Spleen (tissue), 11 donors: ENCODE measurements at regions not wholly inside any gene's neighbourhood (a gene's known extent, or its start where the extent isn't known, plus 50 kb on each side); places are given as distances from the start of the nearest gene placed in this dataset.

ENCODE experiments used
- DNase-seq: peaks from one replicate; pipeline ENCODE4 v3.0.0-alpha.2; 2020
- H3K27ac ChIP-seq, 8 donors: fragments of 200-600 bp; sonication (generic) in 7 of 8; 1 replicate in 4 of 8; 2 replicates in 4 of 8; pipeline versions ENCODE4 v1.5.0 to v1.8.0; 2016 to 2021; ENCODE audit warnings: inconsistent platforms in 4 of 8, mild to moderate bottlenecking in 4 of 8, moderate library complexity in 1 of 8
- H3K27me3 ChIP-seq, 7 donors: fragments of 200-600 bp; sonication (generic) in 6 of 7; replicated peaks in 1 of 7; 1 replicate in 4 of 7; 2 replicates in 3 of 7; pipeline versions ENCODE4 v1.5.0 to v1.8.0; 2016 to 2021; ENCODE audit warnings: inconsistent platforms in 3 of 7, mild to moderate bottlenecking in 1 of 7
- H3K36me3 ChIP-seq, 6 donors: fragments of 200-600 bp; sonication (generic) in 5 of 6; 1 replicate in 4 of 6; 2 replicates in 2 of 6; pipeline versions ENCODE4 v1.5.0 to v1.8.0; 2016 to 2021; ENCODE audit warnings: inconsistent platforms in 2 of 6
- H3K4me1 ChIP-seq, 6 donors: fragments of 200-600 bp; sonication (generic) in 5 of 6; 1 replicate in 3 of 6; 2 replicates in 3 of 6; pipeline versions ENCODE4 v1.5.0 to v1.8.0; 2016 to 2021; ENCODE audit warnings: inconsistent platforms in 3 of 6
- H3K4me3 ChIP-seq, 8 donors: fragments of 200-600 bp; sonication (generic) in 7 of 8; 1 replicate in 4 of 8; 2 replicates in 4 of 8; pipeline versions ENCODE4 v1.5.0 to v1.8.0; 2016 to 2021; ENCODE audit warnings: inconsistent platforms in 4 of 8, mild to moderate bottlenecking in 4 of 8, moderate library complexity in 2 of 8
- H3K9me3 ChIP-seq, 8 donors: fragments of 200-600 bp; sonication (generic) in 7 of 8; 1 replicate in 4 of 8; 2 replicates in 4 of 8; pipeline versions ENCODE4 v1.5.0 to v1.8.0; 2016 to 2021; ENCODE audit warnings: inconsistent platforms in 4 of 8
- POLR2A ChIP-seq, 3 donors: fragments of 450-650 bp; IDR thresholded peaks; one replicate each; pipeline ENCODE4 v1.5.1; 2017; ENCODE audit warnings: antibody characterized with exemption in 3 of 3, mild to moderate bottlenecking in 1 of 3
- POLR2AphosphoS5 ChIP-seq, 3 donors: sonication (generic); formaldehyde crosslinking; IDR thresholded peaks; one replicate each; pipeline ENCODE4 v1.5.1; 2017; ENCODE audit warnings: antibody characterized with exemption in 3 of 3
- WGBS, 5 donors: extraction: QIAGEN DNeasy Blood & Tissue Kit in 3 of 5; methylation state at CpG; one replicate each; pipeline versions ENCODE4 v1.1.5 to v1.1.7; 2013 to 2018; 5-methylcytosine and 5-hydroxymethylcytosine counted together
- intact Hi-C: fragments of 100-400 bp; cut with DNase I; formaldehyde crosslinking; loops from one replicate; pipeline ENCODE4 v1.15.0; 2023; ENCODE audit warnings: low total_unique reads
- TF ChIP-seq, protein P1 (sequence below), 11 experiments: fragments of 200-600 bp in 7 of 11; fragments of 450-650 bp in 4 of 11; sonication (generic) in 4 of 11; IDR thresholded peaks in 8 of 11; conservative IDR thresholded peaks in 3 of 11; 1 replicate in 7 of 11; 2 replicates in 4 of 11; pipeline versions ENCODE4 v1.4.0 to v1.8.0; 2016 to 2021; ENCODE audit warnings: antibody characterized with exemption in 11 of 11, inconsistent platforms in 4 of 11, mild to moderate bottlenecking in 1 of 11
- donor health status: healthy with polysubstance abuse.
- donor health status: DM: no; HTN: no; CAD: no; lungs with moderate emphysema.
- donor health status: DM: no; HTN: no; CAD: no.
- donor health status: Bipolar disorder and iron deficiency.
- donor health status: healthy.
- donor health status: DM: no; HTN: no; CAD: no.
- donor health status: DM: yes; HTN: yes; CAD: no.

- Histone ChIP-seq H3K9me3 (no peaks in the 10 kb centered on the region), H3K4me3 (no peak overlapping the region), H3K36me3 (no peaks in the 10 kb centered on the region), H3K27me3 (no peaks in the 10 kb centered on the region), H3K27ac (no peak overlapping the region), H3K4me1 (no peaks in the 10 kb centered on the region)
- WGBS, 5 donors: 23 to 77% (median 44%) methylated on average over 1 of the region's 1 CpG
- intact Hi-C loops: no loop called here
- no peak for TF ChIP-seq POLR2A (IDR thresholded peaks at IDR 0.05)
- TF ChIP-seq, protein P1, sequence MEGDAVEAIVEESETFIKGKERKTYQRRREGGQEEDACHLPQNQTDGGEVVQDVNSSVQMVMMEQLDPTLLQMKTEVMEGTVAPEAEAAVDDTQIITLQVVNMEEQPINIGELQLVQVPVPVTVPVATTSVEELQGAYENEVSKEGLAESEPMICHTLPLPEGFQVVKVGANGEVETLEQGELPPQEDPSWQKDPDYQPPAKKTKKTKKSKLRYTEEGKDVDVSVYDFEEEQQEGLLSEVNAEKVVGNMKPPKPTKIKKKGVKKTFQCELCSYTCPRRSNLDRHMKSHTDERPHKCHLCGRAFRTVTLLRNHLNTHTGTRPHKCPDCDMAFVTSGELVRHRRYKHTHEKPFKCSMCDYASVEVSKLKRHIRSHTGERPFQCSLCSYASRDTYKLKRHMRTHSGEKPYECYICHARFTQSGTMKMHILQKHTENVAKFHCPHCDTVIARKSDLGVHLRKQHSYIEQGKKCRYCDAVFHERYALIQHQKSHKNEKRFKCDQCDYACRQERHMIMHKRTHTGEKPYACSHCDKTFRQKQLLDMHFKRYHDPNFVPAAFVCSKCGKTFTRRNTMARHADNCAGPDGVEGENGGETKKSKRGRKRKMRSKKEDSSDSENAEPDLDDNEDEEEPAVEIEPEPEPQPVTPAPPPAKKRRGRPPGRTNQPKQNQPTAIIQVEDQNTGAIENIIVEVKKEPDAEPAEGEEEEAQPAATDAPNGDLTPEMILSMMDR (IDR thresholded peaks at IDR 0.05 in 8 of 11, conservative IDR thresholded peaks at IDR 0.05 in 3 of 11): no peak
- no peak for TF ChIP-seq POLR2AphosphoS5 (IDR thresholded peaks at IDR 0.05)
- DNase-seq: no peak
Measured at GRCh38 chrX:148284056-148284455, 216.4 kb upstream of the AFF2 start.

DNA sequence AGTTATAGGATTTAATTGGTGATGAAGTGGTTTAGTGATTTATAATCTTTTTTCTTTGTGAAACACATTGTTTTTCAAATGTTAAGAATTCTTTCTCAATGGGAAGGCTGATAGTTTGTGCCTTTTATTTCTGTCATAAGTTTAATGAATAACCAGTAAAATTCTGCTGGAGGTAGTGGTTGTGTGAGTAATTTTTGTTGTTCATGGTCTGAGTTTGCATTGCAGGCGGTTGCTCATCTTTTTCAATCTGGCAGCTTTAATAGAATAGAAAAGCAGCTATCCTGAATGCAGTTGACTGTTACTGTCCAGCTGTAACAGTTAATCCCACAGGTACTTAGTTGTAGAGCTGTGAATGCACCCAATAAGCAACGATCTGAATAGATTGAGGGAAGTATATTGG, 215.6 kb upstream of the AFF2 start:
- no peak overlapping the region for H3K27ac ChIP-seq
- H3K36me3 ChIP-seq: no peaks in the 10 kb centered on the region
- intact Hi-C loops: no loop called here
- H3K27me3 ChIP-seq: no peaks in the 10 kb centered on the region
- no peaks in the 10 kb centered on the region for H3K4me1 ChIP-seq
- TF ChIP-seq POLR2A (IDR thresholded peaks at IDR 0.05) (no peak), POLR2AphosphoS5 (IDR thresholded peaks at IDR 0.05) (no peak)
- TF ChIP-seq, protein P1 (IDR thresholded peaks at IDR 0.05 in 8 of 11, conservative IDR thresholded peaks at IDR 0.05 in 3 of 11): no peak
- 70 to 95% (median 82%) methylated on average over 2 of the region's 2 CpGs for WGBS, 5 donors
- no peaks in the 10 kb centered on the region for H3K9me3 ChIP-seq
- no peak for DNase-seq
- H3K4me3 ChIP-seq: no peak overlapping the region

GRCh38 chrX:148288451-148288850, 212.0 kb upstream of the AFF2 start:
- no peak for DNase-seq
- Histone ChIP-seq H3K27ac (no peak overlapping the region), H3K27me3 (no peaks in the 10 kb centered on the region), H3K36me3 (no peaks in the 10 kb centered on the region), H3K4me3 (no peak overlapping the region), H3K4me1 (no peaks in the 10 kb centered on the region), H3K9me3 (no peaks in the 10 kb centered on the region)
- intact Hi-C loops: no loop called here
- TF ChIP-seq, protein P1 (IDR thresholded peaks at IDR 0.05 in 8 of 11, conservative IDR thresholded peaks at IDR 0.05 in 3 of 11): no peak
- TF ChIP-seq POLR2AphosphoS5 (IDR thresholded peaks at IDR 0.05): no peak
- no peak for TF ChIP-seq POLR2A (IDR thresholded peaks at IDR 0.05)
- 66 to 94% (median 87%) methylated on average over 3 of the region's 3 CpGs for WGBS, 5 donors

DNA sequence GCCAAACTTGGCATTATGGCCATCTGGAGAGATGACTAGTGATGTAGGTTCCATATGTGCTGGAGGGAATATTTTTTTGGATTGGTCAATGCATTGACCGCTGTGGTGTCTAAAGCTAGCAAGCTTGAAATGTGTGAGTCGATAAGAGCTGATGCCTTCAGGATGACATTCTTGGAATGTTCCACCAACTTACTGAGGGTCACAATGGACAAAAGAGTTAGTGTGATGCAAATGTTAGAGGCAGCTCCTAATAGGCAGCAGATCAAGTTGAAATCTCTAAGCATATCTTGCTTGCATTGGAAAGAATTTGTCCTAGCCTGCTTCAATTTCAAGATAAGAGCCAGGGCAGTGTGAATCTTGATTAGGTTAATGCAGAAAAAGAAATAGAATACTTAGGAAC, 210.4 kb upstream of the AFF2 start:
- intact Hi-C loops: no loop called here
- Histone ChIP-seq H3K27me3 (no peaks in the 10 kb centered on the region), H3K4me3 (no peak overlapping the region), H3K27ac (no peak overlapping the region), H3K36me3 (no peaks in the 10 kb centered on the region), H3K4me1 (no peaks in the 10 kb centered on the region), H3K9me3 (no peaks in the 10 kb centered on the region)
- TF ChIP-seq, protein P1 (IDR thresholded peaks at IDR 0.05 in 8 of 11, conservative IDR thresholded peaks at IDR 0.05 in 3 of 11): no peak
- no peak for TF ChIP-seq POLR2AphosphoS5 (IDR thresholded peaks at IDR 0.05)
- TF ChIP-seq POLR2A (IDR thresholded peaks at IDR 0.05): no peak
- no peak for DNase-seq
- 66 to 92% (median 89%) methylated on average over 2 of the region's 2 CpGs for WGBS, 5 donors
